Mesendoderm (in vitro differentiated cells): ENCODE measurements at regions not wholly inside any gene's neighbourhood (a gene's known extent, or its start where the extent isn't known, plus 50 kb on each side); places are given as distances from the start of the nearest gene placed in this dataset.

Source experiments
- DNase-seq: peaks from one replicate; pipeline ENCODE4 v3.0.0; 2013
- H2AK5ac ChIP-seq: 2 replicates; pipeline ENCODE4 v1.6.1; 2013; ENCODE audit warnings: low read length, inconsistent platforms
- H2BK120ac ChIP-seq: 2 replicates; pipeline ENCODE4 v1.6.1; 2013; ENCODE audit warnings: low read depth, mild to moderate bottlenecking, low read length, moderate library complexity, mixed read lengths
- H2BK15ac ChIP-seq: replicated peaks from 2 replicates; pipeline ENCODE4 v1.6.1; 2013; ENCODE audit warnings: low read depth, mild to moderate bottlenecking, moderate library complexity
- H2BK5ac ChIP-seq: 2 replicates; pipeline ENCODE4 v1.6.1; 2013; ENCODE audit warnings: low read length, inconsistent platforms
- H3K18ac ChIP-seq: 2 replicates; pipeline ENCODE4 v1.6.1; 2013; ENCODE audit warnings: mild to moderate bottlenecking, low read length, mixed read lengths
- H3K23ac ChIP-seq: one replicate; pipeline ENCODE4 v1.6.1; 2013; ENCODE audit warnings: low read length
- H3K27ac ChIP-seq: 2 replicates; pipeline ENCODE4 v1.5.1; 2013; ENCODE audit warnings: low read depth, mild to moderate bottlenecking, inconsistent platforms, low read length, moderate library complexity
- H3K27me3 ChIP-seq: 2 replicates; pipeline ENCODE4 v1.6.1; 2013; ENCODE audit warnings: low read length, control low read depth, mild to moderate bottlenecking, inconsistent platforms; ENCODE audit not compliant: insufficient read depth, poor library complexity
- H3K36me3 ChIP-seq: 2 replicates; pipeline ENCODE4 v1.6.1; 2013; ENCODE audit warnings: low read length, inconsistent platforms; ENCODE audit not compliant: control insufficient read depth, insufficient read depth
- H3K4ac ChIP-seq: one replicate; pipeline ENCODE4 v1.6.1; 2013; ENCODE audit warnings: low read depth, mild to moderate bottlenecking, low read length, moderate library complexity
- H3K4me1 ChIP-seq: 2 replicates; pipeline ENCODE4 v1.6.1; 2013; ENCODE audit warnings: low read depth, low read length, inconsistent platforms; ENCODE audit not compliant: control insufficient read depth
- H3K4me2 ChIP-seq: 2 replicates; pipeline ENCODE4 v1.6.1; 2013; ENCODE audit warnings: low read length
- H3K4me3 ChIP-seq: 2 replicates; pipeline ENCODE4 v1.5.1; 2013; ENCODE audit warnings: mild to moderate bottlenecking, low read length
- H3K56ac ChIP-seq: one replicate; pipeline ENCODE4 v1.6.1; 2013; ENCODE audit warnings: low read length
- H3K79me1 ChIP-seq: 2 replicates; pipeline ENCODE4 v1.6.1; 2013; ENCODE audit warnings: low read length, inconsistent platforms
- H3K79me2 ChIP-seq: 2 replicates; pipeline ENCODE4 v1.6.1; 2013; ENCODE audit warnings: mild to moderate bottlenecking, low read length; ENCODE audit not compliant: control insufficient read depth, insufficient read depth
- H3K9ac ChIP-seq: 2 replicates; pipeline ENCODE4 v1.6.1; 2013; ENCODE audit warnings: low read length, inconsistent platforms
- H4K5ac ChIP-seq: one replicate; pipeline ENCODE4 v1.6.1; 2013; ENCODE audit warnings: low read length
- H4K8ac ChIP-seq: one replicate; pipeline ENCODE4 v1.6.1; 2013; ENCODE audit warnings: low read depth, mild to moderate bottlenecking, control low read depth, low read length, moderate library complexity
- WGBS: extraction: QIAGEN DNeasy Blood & Tissue Kit; methylation state at CpG from one replicate; pipeline ENCODE4 v1.1.7; 2013; ENCODE audit warnings: low lambda C conversion rate, missing lambda C conversion rate; ENCODE audit not compliant: insufficient coverage; ENCODE audit errors: extremely low coverage; 5-methylcytosine and 5-hydroxymethylcytosine counted together

- no peak overlapping the region for H2BK5ac ChIP-seq
- H3K23ac ChIP-seq = no peak overlapping the region
- H3K4me1 ChIP-seq = peaks cover 14% of the 10 kb centered on the region
- H4K5ac ChIP-seq = no peak overlapping the region
- H3K4me3 ChIP-seq = no peak overlapping the region
- no peaks in the 10 kb centered on the region for H3K27me3 ChIP-seq
- no CpG with 5 or more reads among the region's 17 CpGs for WGBS
- H3K27ac ChIP-seq = no peak overlapping the region
- H3K56ac ChIP-seq = no peak overlapping the region
- H3K4me2 ChIP-seq = no peak overlapping the region
- no peaks in the 10 kb centered on the region for H3K79me2 ChIP-seq
- no peak for DNase-seq
- H2AK5ac ChIP-seq = no peak overlapping the region
- H3K79me1 ChIP-seq = no peaks in the 10 kb centered on the region
- no peaks in the 10 kb centered on the region for H3K36me3 ChIP-seq
- H3K9ac ChIP-seq = no peak overlapping the region
- peak overlapping the region; percentile 17 for H3K4ac ChIP-seq
- H2BK120ac ChIP-seq = peak overlapping the region; percentile 63
- H3K18ac ChIP-seq = peak overlapping the region; percentile 11
- no peak overlapping the region for H2BK15ac ChIP-seq
- H4K8ac ChIP-seq = no peak overlapping the region
Observed at GRCh38 chr22:49118065-49118464, 709.6 kb downstream of the BRD1 start.

GRCh38 chr22:49117486-49117885, 710.2 kb downstream of the BRD1 start:
- H3K4me1 ChIP-seq = peaks cover 14% of the 10 kb centered on the region
- H3K56ac ChIP-seq = no peak overlapping the region
- H3K36me3 ChIP-seq = no peaks in the 10 kb centered on the region
- no peak overlapping the region for H3K27ac ChIP-seq
- H2BK120ac ChIP-seq = peak overlapping the region; percentile 66
- peak overlapping the region; percentile 53 for H3K18ac ChIP-seq
- H3K23ac ChIP-seq = no peak overlapping the region
- no peak overlapping the region for H4K5ac ChIP-seq
- H4K8ac ChIP-seq = no peak overlapping the region
- no CpG with 5 or more reads among the region's 7 CpGs for WGBS
- H3K9ac ChIP-seq = no peak overlapping the region
- H2AK5ac ChIP-seq = no peak overlapping the region
- H3K4ac ChIP-seq = peak overlapping the region; percentile 46
- H3K4me2 ChIP-seq = no peak overlapping the region
- H3K79me1 ChIP-seq = no peaks in the 10 kb centered on the region
- H3K4me3 ChIP-seq = no peak overlapping the region
- H3K79me2 ChIP-seq = no peaks in the 10 kb centered on the region
- no peak overlapping the region for H2BK5ac ChIP-seq
- DNase-seq = no peak
- H3K27me3 ChIP-seq = no peaks in the 10 kb centered on the region
- H2BK15ac ChIP-seq = peak overlapping the region; percentile 4

GRCh38 chr22:49116486-49117120, 711.1 kb downstream of the BRD1 start:
- no CpG with 5 or more reads among the region's 19 CpGs for WGBS
- H3K56ac ChIP-seq = no peak overlapping the region
- H3K36me3 ChIP-seq = no peaks in the 10 kb centered on the region
- no peaks in the 10 kb centered on the region for H3K79me2 ChIP-seq
- H3K4me1 ChIP-seq = peaks cover 14% of the 10 kb centered on the region
- H4K5ac ChIP-seq = no peak overlapping the region
- no peak overlapping the region for H3K4me2 ChIP-seq
- H2AK5ac ChIP-seq = no peak overlapping the region
- H2BK15ac ChIP-seq = no peak overlapping the region
- no peak overlapping the region for H2BK120ac ChIP-seq
- H3K27me3 ChIP-seq = no peaks in the 10 kb centered on the region
- no peaks in the 10 kb centered on the region for H3K79me1 ChIP-seq
- H2BK5ac ChIP-seq = no peak overlapping the region
- no peak overlapping the region for H3K27ac ChIP-seq
- H3K18ac ChIP-seq = peak overlapping the region; percentile 53
- no peak overlapping the region for H3K9ac ChIP-seq
- no peak for DNase-seq
- peak overlapping the region; percentile 56 for H3K4ac ChIP-seq
- H3K4me3 ChIP-seq = no peak overlapping the region
- no peak overlapping the region for H4K8ac ChIP-seq
- H3K23ac ChIP-seq = no peak overlapping the region

GRCh38 chr22:49116021-49116420, 711.7 kb downstream of the BRD1 start:
- H2BK5ac ChIP-seq = no peak overlapping the region
- no peak overlapping the region for H3K27ac ChIP-seq
- no peak overlapping the region for H3K9ac ChIP-seq
- no peak overlapping the region for H3K23ac ChIP-seq
- H4K8ac ChIP-seq = no peak overlapping the region
- no peak overlapping the region for H3K18ac ChIP-seq
- no peak overlapping the region for H3K4ac ChIP-seq
- no peaks in the 10 kb centered on the region for H3K36me3 ChIP-seq
- H3K4me2 ChIP-seq = no peak overlapping the region
- H3K4me3 ChIP-seq = no peak overlapping the region
- H2BK15ac ChIP-seq = no peak overlapping the region
- H3K79me2 ChIP-seq = no peaks in the 10 kb centered on the region
- no peak for DNase-seq
- no peaks in the 10 kb centered on the region for H3K27me3 ChIP-seq
- no peaks in the 10 kb centered on the region for H3K79me1 ChIP-seq
- H3K4me1 ChIP-seq = peaks cover 11% of the 10 kb centered on the region
- H4K5ac ChIP-seq = no peak overlapping the region
- no CpG with 5 or more reads among the region's 19 CpGs for WGBS
- H3K56ac ChIP-seq = peak overlapping the region; percentile 53
- no peak overlapping the region for H2BK120ac ChIP-seq
- H2AK5ac ChIP-seq = no peak overlapping the region

GRCh38 chr22:49115197-49115596, 712.5 kb downstream of the BRD1 start:
- Histone ChIP-seq H3K23ac (no peak overlapping the region), H2AK5ac (no peak overlapping the region), H3K79me1 (no peaks in the 10 kb centered on the region), H3K27ac (no peak overlapping the region), H2BK5ac (no peak overlapping the region), H3K79me2 (no peaks in the 10 kb centered on the region), H4K8ac (no peak overlapping the region), H3K56ac (no peak overlapping the region), H2BK15ac (no peak overlapping the region), H3K4me2 (no peak overlapping the region), H3K18ac (no peak overlapping the region), H3K9ac (no peak overlapping the region), H3K4me1 (peaks cover 7% of the 10 kb centered on the region), H4K5ac (no peak overlapping the region), H3K27me3 (no peaks in the 10 kb centered on the region), H3K4me3 (no peak overlapping the region), H2BK120ac (no peak overlapping the region), H3K4ac (no peak overlapping the region), H3K36me3 (no peaks in the 10 kb centered on the region)
- DNase-seq = no peak
- WGBS = no CpG with 5 or more reads among the region's 7 CpGs

- H2BK120ac ChIP-seq = no peak overlapping the region
- WGBS = no CpG with 5 or more reads among the region's 12 CpGs
- H3K27me3 ChIP-seq = no peaks in the 10 kb centered on the region
- H2BK15ac ChIP-seq = no peak overlapping the region
- H2BK5ac ChIP-seq = no peak overlapping the region
- H3K56ac ChIP-seq = no peak overlapping the region
- no peak overlapping the region for H3K9ac ChIP-seq
- no peak overlapping the region for H3K4me2 ChIP-seq
- no peak overlapping the region for H4K8ac ChIP-seq
- H3K79me2 ChIP-seq = no peaks in the 10 kb centered on the region
- H4K5ac ChIP-seq = no peak overlapping the region
- no peak overlapping the region for H3K4me3 ChIP-seq
- H3K4ac ChIP-seq = no peak overlapping the region
- H3K36me3 ChIP-seq = no peaks in the 10 kb centered on the region
- H3K18ac ChIP-seq = no peak overlapping the region
- H3K79me1 ChIP-seq = no peaks in the 10 kb centered on the region
- H3K23ac ChIP-seq = no peak overlapping the region
- H3K27ac ChIP-seq = no peak overlapping the region
- DNase-seq = no peak
- no peaks in the 10 kb centered on the region for H3K4me1 ChIP-seq
- no peak overlapping the region for H2AK5ac ChIP-seq
Observed at GRCh38 chr22:49113758-49114157, 713.9 kb downstream of the BRD1 start.
